ENCODE measurements at regions not wholly inside any gene's neighbourhood (a gene's known extent, or its start where the extent isn't known, plus 50 kb on each side); places are given as distances from the start of the nearest gene placed in this dataset.

DNA sequence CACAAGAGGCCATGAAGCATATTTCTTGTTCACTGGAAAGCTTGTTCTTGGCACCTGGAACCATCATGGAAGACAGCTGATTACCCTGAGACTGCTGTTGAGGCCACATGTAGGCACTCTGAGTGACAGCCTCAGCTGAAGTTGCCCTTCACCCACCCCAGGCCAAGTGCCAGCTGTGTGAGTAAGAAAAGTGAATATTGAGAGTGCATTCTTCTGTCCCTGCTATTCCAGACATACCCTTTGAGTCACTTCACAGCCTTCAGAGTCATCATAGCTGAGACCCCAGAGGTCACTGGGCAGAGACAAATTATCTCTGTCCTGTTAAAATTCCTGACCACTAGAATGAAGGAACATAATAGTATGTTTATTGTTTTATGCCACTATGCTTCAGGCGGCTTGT lies 79.6 kb downstream of the NFKBIZ start:
- Mint-ChIP-seq H3K36me3 (ENCODE audit: unreplicated experiment) (no peaks in the 10 kb centered on the region), H3K9me3 (ENCODE audit: unreplicated experiment) (no peaks in the 10 kb centered on the region), H3K27ac (ENCODE audit: unreplicated experiment) (no peak overlapping the region), H3K27me3 (ENCODE audit: unreplicated experiment) (no peaks in the 10 kb centered on the region), H3K4me3 (ENCODE audit: unreplicated experiment) (no peak overlapping the region), H3K4me1 (ENCODE audit: low read depth, unreplicated experiment) (no peaks in the 10 kb centered on the region)
- TF ChIP-seq, protein P1, sequence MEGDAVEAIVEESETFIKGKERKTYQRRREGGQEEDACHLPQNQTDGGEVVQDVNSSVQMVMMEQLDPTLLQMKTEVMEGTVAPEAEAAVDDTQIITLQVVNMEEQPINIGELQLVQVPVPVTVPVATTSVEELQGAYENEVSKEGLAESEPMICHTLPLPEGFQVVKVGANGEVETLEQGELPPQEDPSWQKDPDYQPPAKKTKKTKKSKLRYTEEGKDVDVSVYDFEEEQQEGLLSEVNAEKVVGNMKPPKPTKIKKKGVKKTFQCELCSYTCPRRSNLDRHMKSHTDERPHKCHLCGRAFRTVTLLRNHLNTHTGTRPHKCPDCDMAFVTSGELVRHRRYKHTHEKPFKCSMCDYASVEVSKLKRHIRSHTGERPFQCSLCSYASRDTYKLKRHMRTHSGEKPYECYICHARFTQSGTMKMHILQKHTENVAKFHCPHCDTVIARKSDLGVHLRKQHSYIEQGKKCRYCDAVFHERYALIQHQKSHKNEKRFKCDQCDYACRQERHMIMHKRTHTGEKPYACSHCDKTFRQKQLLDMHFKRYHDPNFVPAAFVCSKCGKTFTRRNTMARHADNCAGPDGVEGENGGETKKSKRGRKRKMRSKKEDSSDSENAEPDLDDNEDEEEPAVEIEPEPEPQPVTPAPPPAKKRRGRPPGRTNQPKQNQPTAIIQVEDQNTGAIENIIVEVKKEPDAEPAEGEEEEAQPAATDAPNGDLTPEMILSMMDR (IDR thresholded peaks at IDR 0.05; ENCODE audit: partially characterized antibody, unreplicated experiment), result no peak
- no peak for DNase-seq

DNA sequence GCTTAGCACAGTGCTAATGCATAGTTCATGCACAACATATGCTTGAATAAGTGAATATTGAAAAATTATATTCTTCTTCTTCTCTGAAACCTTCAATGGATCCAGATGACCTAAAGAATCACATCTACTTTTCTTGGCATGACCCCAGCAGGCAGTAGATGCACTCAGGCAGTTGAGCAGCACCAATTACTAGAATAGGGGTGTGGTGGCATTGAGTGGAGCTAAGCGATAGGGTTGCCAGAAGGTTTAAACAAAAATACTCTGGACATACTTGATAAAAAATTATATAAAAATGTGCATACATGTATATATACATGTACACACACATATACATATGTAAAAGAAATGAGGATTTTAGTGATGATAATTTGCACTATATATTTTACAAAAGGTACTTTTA lies 81.8 kb downstream of the NFKBIZ start:
- H3K27me3 Mint-ChIP-seq (ENCODE audit: unreplicated experiment), result no peaks in the 10 kb centered on the region
- H3K4me3 Mint-ChIP-seq (ENCODE audit: unreplicated experiment), result no peak overlapping the region
- no peak for DNase-seq
- TF ChIP-seq, protein P1 (IDR thresholded peaks at IDR 0.05; ENCODE audit: partially characterized antibody, unreplicated experiment), result no peak
- no peaks in the 10 kb centered on the region for H3K9me3 Mint-ChIP-seq (ENCODE audit: unreplicated experiment)
- no peaks in the 10 kb centered on the region for H3K36me3 Mint-ChIP-seq (ENCODE audit: unreplicated experiment)
- H3K27ac Mint-ChIP-seq (ENCODE audit: unreplicated experiment), result no peak overlapping the region
- no peaks in the 10 kb centered on the region for H3K4me1 Mint-ChIP-seq (ENCODE audit: low read depth, unreplicated experiment)

DNA sequence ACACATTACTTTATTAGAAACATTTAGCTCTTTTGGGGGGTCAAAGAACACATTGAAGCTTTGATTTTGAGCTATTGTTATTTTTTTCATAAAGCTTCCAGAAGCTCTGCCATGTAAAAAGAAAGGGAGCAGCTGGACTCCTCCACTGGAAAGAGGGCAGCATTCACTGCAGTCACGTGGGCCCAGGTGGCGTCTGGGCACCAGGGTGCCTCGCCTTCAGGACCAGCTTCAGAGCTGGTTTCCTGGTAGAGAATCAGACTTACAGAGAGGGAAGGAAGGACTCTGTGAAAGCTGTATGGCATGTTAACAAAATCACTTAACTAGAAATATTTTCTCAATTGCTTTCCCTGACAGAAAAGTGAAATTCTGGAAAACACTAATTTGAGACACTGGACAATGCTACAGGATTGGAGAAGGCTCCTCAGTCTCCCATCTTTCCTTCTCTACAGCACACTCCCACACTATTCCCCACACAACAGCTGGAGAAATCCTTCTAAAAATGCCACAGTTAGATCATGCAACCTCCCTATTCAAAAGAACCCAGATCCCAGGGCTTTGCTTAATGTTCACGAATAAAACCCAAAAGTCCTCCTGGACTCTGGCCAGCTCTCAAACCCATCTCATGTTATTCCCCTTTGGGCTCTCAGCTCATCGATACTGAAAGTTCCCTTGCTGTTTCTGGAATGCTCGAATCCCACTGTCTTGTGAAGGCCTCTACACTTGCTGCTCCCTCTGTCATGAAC lies 83.2 kb downstream of the NFKBIZ start:
- H3K27me3 Mint-ChIP-seq (ENCODE audit: unreplicated experiment), result no peaks in the 10 kb centered on the region
- TF ChIP-seq, protein P1 (IDR thresholded peaks at IDR 0.05; ENCODE audit: partially characterized antibody, unreplicated experiment), result no peak
- H3K36me3 Mint-ChIP-seq (ENCODE audit: unreplicated experiment), result no peaks in the 10 kb centered on the region
- no peaks in the 10 kb centered on the region for H3K4me1 Mint-ChIP-seq (ENCODE audit: low read depth, unreplicated experiment)
- H3K4me3 Mint-ChIP-seq (ENCODE audit: unreplicated experiment), result no peak overlapping the region
- no peaks in the 10 kb centered on the region for H3K9me3 Mint-ChIP-seq (ENCODE audit: unreplicated experiment)
- DNase-seq, result no peak
- no peak overlapping the region for H3K27ac Mint-ChIP-seq (ENCODE audit: unreplicated experiment)

DNA sequence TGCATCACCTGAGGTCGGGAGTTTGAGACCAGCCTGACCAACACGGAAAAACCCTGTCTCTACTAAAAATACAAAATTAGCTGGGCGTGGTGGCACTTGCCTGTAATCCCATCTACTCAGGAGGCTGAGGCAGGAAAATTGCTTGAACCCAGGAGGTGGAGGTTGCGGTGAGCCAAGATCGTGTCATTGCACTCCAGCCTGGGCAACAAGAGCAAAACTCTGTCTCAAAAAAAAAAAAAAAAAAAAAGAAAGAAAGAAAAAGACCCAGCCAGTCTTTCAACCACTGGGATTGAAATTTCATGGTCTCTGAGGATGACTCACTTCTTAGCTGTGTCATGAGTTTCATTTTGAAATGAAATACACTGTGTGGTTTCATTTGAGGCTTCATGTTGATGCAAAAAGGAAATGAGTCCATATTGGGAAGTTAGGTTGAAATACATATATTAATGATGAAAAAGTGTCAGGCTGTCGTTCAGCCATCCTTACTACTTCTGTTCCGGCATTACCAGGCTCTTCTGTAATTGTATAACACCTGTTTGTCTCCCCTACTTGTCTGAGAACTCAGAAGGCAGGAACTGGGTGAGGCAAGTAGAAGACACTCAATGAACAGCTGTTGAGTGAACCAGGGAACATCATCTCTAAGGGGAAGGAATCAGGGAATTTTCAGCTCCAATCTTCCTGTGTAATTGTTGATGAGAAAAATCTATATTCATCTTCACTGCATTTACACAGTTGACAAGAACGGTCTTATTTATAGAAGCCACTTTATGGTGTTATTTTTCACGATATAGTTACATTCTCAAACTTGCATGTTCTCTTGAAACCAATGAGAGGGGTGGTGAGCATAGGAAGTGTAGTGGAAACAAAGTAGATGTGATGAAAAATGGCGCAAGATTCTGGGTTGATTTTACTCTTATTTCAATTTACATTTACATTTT lies 87.4 kb downstream of the NFKBIZ start:
- Mint-ChIP-seq H3K27ac (ENCODE audit: unreplicated experiment) (no peak overlapping the region), H3K4me1 (ENCODE audit: low read depth, unreplicated experiment) (no peaks in the 10 kb centered on the region), H3K36me3 (ENCODE audit: unreplicated experiment) (no peaks in the 10 kb centered on the region), H3K4me3 (ENCODE audit: unreplicated experiment) (no peak overlapping the region), H3K27me3 (ENCODE audit: unreplicated experiment) (no peaks in the 10 kb centered on the region), H3K9me3 (ENCODE audit: unreplicated experiment) (no peaks in the 10 kb centered on the region)
- TF ChIP-seq, protein P1 (IDR thresholded peaks at IDR 0.05; ENCODE audit: partially characterized antibody, unreplicated experiment), result no peak
- no peak for DNase-seq
